Upper lobe of right lung (tissue), 1 donor: ENCODE measurements at regions not wholly inside any gene's neighbourhood (a gene's known extent, or its start where the extent isn't known, plus 50 kb on each side); places are given as distances from the start of the nearest gene placed in this dataset.

ENCODE experiments used
- ATAC-seq: fragments of 200-7000 bp; cut with Tn5 transposase; one replicate; pipeline ENCODE4 v1.9.1; 2020; ENCODE audit warnings: mild to moderate bottlenecking, moderate library complexity
- DNase-seq: peaks from one replicate; pipeline ENCODE4 v3.0.0-alpha.2; 2020
- H3K27ac ChIP-seq: fragments of 200-600 bp; one replicate; pipeline ENCODE4 v1.8.0; 2022
- H3K27me3 ChIP-seq: fragments of 200-600 bp; one replicate; pipeline ENCODE4 v1.8.0; 2022; ENCODE audit warnings: mild to moderate bottlenecking
- H3K36me3 ChIP-seq: fragments of 200-600 bp; one replicate; pipeline ENCODE4 v1.8.0; 2022
- H3K4me1 ChIP-seq: fragments of 200-600 bp; one replicate; pipeline ENCODE4 v1.8.0; 2022
- H3K4me3 ChIP-seq: fragments of 200-600 bp; one replicate; pipeline ENCODE4 v1.8.0; 2022; ENCODE audit warnings: mild to moderate bottlenecking
- H3K9me3 ChIP-seq: fragments of 200-600 bp; one replicate; pipeline ENCODE4 v1.8.0; 2022
- CTCF ChIP-seq: fragments of 200-600 bp; IDR thresholded peaks from one replicate; pipeline ENCODE4 v1.8.0; 2022; ENCODE audit warnings: antibody characterized with exemption
- intact Hi-C: fragments of 100-400 bp; cut with DNase I; formaldehyde crosslinking; loops from one replicate; pipeline ENCODE4 v1.11.0; 2022
- donor health status: DM: no; HTN: yes; CAD: no; lungs with severe emphysema.

- H3K27me3 ChIP-seq, result no peaks in the 10 kb centered on the region
- no peak for DNase-seq
- no peaks in the 10 kb centered on the region for H3K36me3 ChIP-seq
- no peak overlapping the region for H3K27ac ChIP-seq
- no peaks in the 10 kb centered on the region for H3K9me3 ChIP-seq
- H3K4me3 ChIP-seq, result no peak overlapping the region
- intact Hi-C loops, result no loop called here
- ATAC-seq, result no peak
- TF ChIP-seq CTCF, result no peak
- H3K4me1 ChIP-seq, result no peaks in the 10 kb centered on the region
Observed at GRCh38 chr2:58416696-58417095, 175.6 kb upstream of the FANCL start.

- no peak for TF ChIP-seq CTCF
- no peak for DNase-seq
- Histone ChIP-seq H3K4me3 (no peak overlapping the region), H3K27me3 (no peaks in the 10 kb centered on the region), H3K4me1 (no peaks in the 10 kb centered on the region), H3K27ac (no peak overlapping the region), H3K9me3 (no peaks in the 10 kb centered on the region), H3K36me3 (no peaks in the 10 kb centered on the region)
- intact Hi-C loops, result no loop called here
- no peak for ATAC-seq
Observed at GRCh38 chr2:58414506-58414905, 173.4 kb upstream of the FANCL start.

- no peak for ATAC-seq
- intact Hi-C loops, result no loop called here
- DNase-seq, result no peak
Observed at GRCh38 chr2:58410549-58410948, 169.4 kb upstream of the FANCL start.

GRCh38 chr2:58407487-58407886 lies 166.4 kb upstream of the FANCL start:
- TF ChIP-seq CTCF, result no peak
- no peaks in the 10 kb centered on the region for H3K36me3 ChIP-seq
- H3K9me3 ChIP-seq, result no peaks in the 10 kb centered on the region
- no peak overlapping the region for H3K27ac ChIP-seq
- H3K27me3 ChIP-seq, result no peaks in the 10 kb centered on the region
- intact Hi-C loops, result no loop called here
- H3K4me1 ChIP-seq, result no peaks in the 10 kb centered on the region
- ATAC-seq (no peak), DNase-seq (no peak)
- H3K4me3 ChIP-seq, result no peak overlapping the region

More at GRCh38 chr2:58410549-58410948, 169.4 kb upstream of the FANCL start:
- no peaks in the 10 kb centered on the region for H3K36me3 ChIP-seq
- no peaks in the 10 kb centered on the region for H3K9me3 ChIP-seq
- no peak for TF ChIP-seq CTCF
- H3K4me1 ChIP-seq, result no peaks in the 10 kb centered on the region
- no peak overlapping the region for H3K27ac ChIP-seq
- H3K27me3 ChIP-seq, result no peaks in the 10 kb centered on the region
- no peak overlapping the region for H3K4me3 ChIP-seq

- H3K9me3 ChIP-seq, result no peaks in the 10 kb centered on the region
- no peak overlapping the region for H3K4me3 ChIP-seq
- no peak for DNase-seq
- ATAC-seq, result no peak
- TF ChIP-seq CTCF, result no peak
- no peaks in the 10 kb centered on the region for H3K4me1 ChIP-seq
- no peaks in the 10 kb centered on the region for H3K27me3 ChIP-seq
- H3K27ac ChIP-seq, result no peak overlapping the region
- no peaks in the 10 kb centered on the region for H3K36me3 ChIP-seq
- intact Hi-C loops, result no loop called here
Observed at GRCh38 chr2:58405341-58405740, 164.2 kb upstream of the FANCL start.

- Histone ChIP-seq H3K4me1 (no peaks in the 10 kb centered on the region), H3K4me3 (no peak overlapping the region), H3K36me3 (no peaks in the 10 kb centered on the region), H3K9me3 (no peaks in the 10 kb centered on the region), H3K27ac (no peak overlapping the region), H3K27me3 (no peaks in the 10 kb centered on the region)
- intact Hi-C loops, result no loop called here
- no peak for TF ChIP-seq CTCF
- no peak for ATAC-seq
- DNase-seq, result no peak
Observed at GRCh38 chr2:58401936-58402335, 160.8 kb upstream of the FANCL start.
